ENCODE measurements at regions not wholly inside any gene's neighbourhood (a gene's known extent, or its start where the extent isn't known, plus 50 kb on each side); places are given as distances from the start of the nearest gene placed in this dataset.

GRCh38 chrX:115373308-115373707 is 83.8 kb downstream of the LUZP4 start:
- TF ChIP-seq ZNF121 (CRISPR knock-in tag; IDR thresholded peaks at IDR 0.05) (no peak), CTCF (IDR thresholded peaks at IDR 0.05) (no peak), ETV6 (CRISPR knock-in tag; IDR thresholded peaks at IDR 0.05) (no peak), AFF4 (CRISPR knock-in tag; IDR thresholded peaks at IDR 0.05; ENCODE audit: borderline replicate concordance) (no peak)

Data from WTC11 (cell line).